Activated CD8-positive, alpha-beta memory T cell treated with anti-CD3 and anti-CD28 coated beads, Interleukin-2, amount 50 U/mL, for 4 hours (primary cell): ENCODE measurements at regions not wholly inside any gene's neighbourhood (a gene's known extent, or its start where the extent isn't known, plus 50 kb on each side); places are given as distances from the start of the nearest gene placed in this dataset.

Experiments
- DNase-seq: peaks from one replicate; pipeline ENCODE4 v3.0.0-alpha.2; 2020

- DNase-seq: no peak
Measured at GRCh38 chr3:30225021-30225420, 381.4 kb upstream of the TGFBR2 start.

DNA sequence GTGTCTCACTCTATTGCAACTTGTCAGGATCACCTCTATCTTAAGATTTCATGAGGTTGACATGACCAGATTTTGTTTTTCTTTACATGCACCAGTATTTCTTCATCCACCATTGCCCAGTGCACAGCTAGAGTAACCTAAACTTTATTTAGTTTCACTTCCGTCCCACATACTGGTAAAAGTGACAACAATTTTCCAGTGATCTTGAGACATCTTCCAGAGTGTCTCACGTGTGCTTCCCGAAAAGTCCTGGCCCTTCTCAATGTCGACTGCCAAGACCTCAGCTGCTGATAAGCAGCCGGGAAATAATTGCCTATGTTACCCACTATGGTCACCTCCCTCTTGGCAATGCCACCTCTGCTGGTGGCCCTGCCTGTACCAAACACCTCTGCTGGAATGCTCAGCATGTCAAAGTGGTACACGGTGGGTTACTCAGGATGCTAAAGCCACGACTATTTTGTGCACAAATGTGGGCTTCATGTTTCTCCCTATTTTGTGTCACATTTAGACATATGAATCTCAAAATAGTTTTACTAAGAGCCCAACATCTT is 379.7 kb upstream of the TGFBR2 start:
- no peak for DNase-seq

- DNase-seq: no peak
Measured at GRCh38 chr3:30227571-30228301, 378.7 kb upstream of the TGFBR2 start.

GRCh38 chr3:30228302-30228631 is 378.1 kb upstream of the TGFBR2 start:
- no peak for DNase-seq

- DNase-seq: no peak
Measured at GRCh38 chr3:30231277-30232141, 374.9 kb upstream of the TGFBR2 start.

GRCh38 chr3:30232142-30232541 is 374.3 kb upstream of the TGFBR2 start:
- no peak for DNase-seq

DNA sequence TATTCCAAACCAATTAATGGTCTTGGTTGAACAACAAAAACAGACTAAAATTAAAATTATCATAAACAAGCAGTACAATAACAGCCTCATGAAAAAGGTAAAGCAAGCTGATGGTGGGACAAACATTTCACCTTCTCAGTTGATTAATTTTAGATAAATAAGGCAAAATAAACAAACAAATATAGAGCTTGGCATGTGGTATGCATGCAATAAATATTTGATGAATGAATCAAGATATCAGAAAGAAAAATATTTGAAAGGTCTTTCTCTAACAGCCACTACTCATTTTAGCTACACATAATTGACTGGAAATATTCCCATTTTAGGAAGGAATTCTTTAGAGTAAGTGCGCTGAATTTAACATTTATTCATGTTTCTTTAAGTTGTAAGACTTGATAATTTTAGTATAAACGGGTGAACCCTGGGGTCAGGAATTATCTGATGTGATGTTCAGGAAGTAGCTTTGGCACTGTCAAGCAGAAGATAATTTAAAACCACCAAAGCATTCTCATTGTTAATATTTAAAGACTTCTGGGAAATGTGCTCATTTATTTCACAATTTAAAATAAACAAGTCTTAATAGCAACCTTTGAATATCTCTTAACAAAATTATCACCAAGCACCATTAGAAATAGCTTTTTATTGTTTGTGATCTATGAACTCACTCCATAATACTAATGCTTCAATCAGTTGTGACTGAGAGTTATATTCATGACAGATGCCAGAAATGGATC is 372.3 kb upstream of the TGFBR2 start:
- no peak for DNase-seq

DNA sequence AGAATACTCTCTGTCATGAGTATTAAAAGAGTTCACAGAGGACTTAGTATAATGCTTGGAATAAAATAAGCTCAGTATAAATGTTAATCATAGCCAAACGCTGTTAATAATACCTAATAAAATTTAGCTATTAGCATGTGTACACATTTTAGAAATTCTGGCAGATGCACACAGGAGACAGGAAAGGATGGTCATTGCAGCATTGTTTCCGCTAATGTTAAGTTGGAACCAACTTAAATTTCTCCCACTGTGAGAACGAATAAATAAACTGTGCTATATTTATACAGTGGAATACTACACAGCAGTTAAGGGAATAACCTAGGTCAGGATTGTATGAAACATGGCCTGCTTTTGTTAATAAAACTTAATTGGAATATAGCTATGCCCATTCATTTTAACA is 370.4 kb upstream of the TGFBR2 start:
- DNase-seq: no peak

- DNase-seq: no peak
Measured at GRCh38 chr3:30241721-30242120, 364.7 kb upstream of the TGFBR2 start.

- DNase-seq: no peak
Measured at GRCh38 chr3:30245858-30246622, 360.4 kb upstream of the TGFBR2 start.

DNA sequence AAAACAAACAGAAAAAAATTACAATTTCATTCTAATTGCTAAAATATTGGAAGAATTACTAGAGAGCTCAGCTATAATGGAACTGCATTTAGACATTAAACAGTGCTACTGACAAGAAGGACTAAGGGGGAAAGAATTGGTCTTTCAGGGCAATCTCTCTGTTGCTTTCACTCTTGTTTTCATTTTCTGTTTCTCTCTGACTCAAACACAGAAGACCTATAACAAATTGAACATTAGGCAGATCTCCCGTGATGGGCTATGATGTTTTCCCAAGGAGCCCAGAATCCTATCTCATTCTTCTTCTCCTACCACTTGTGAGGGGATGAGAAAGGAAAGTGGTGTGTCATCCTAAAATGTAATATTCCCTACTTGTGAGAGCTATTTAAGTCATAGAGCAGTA is 358.0 kb upstream of the TGFBR2 start:
- DNase-seq: no peak

GRCh38 chr3:30252474-30252873 is 353.9 kb upstream of the TGFBR2 start:
- no peak for DNase-seq

DNA sequence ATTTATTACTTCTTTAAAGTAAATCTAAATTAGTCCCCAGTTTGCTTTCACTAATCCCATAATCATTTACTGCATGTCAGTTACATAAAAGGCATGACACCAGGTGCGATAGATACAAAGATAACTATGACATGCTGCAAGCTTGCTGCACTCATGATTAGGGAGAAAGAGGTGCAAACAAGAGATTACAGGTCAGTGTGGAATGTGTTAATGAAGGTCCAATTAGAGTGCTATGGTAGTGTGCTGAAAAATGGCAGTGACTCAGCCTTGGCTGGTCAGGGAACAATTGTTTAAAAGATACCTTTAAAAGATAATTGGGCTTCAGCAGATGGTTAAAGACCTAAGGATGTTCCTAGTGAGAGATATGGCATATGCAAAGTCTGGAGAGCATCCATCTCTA is 352.6 kb upstream of the TGFBR2 start:
- no peak for DNase-seq

GRCh38 chr3:30256474-30256873 is 349.9 kb upstream of the TGFBR2 start:
- DNase-seq: no peak

GRCh38 chr3:30258426-30259392 is 347.7 kb upstream of the TGFBR2 start:
- DNase-seq: no peak

- DNase-seq: no peak
Measured at GRCh38 chr3:30259730-30260129, 346.7 kb upstream of the TGFBR2 start.

DNA sequence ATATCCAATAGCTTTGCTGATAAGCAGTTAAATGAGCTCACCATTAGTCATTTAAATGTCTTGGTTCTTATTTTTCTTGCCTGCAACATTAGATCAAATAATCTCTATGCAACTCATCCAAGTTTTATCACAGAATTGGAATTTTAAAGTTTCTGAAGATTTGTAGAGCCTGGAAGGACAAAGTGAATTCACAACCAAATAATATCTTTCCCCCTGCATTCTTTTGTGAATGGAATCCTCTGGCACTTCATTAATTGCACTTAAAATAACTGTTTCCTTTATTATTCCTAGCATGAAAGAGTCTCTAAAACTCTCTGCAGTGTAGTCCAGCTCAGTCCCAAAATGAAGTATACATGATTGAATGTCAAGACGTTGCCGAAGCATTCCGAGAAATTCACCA is 345.6 kb upstream of the TGFBR2 start:
- no peak for DNase-seq

DNA sequence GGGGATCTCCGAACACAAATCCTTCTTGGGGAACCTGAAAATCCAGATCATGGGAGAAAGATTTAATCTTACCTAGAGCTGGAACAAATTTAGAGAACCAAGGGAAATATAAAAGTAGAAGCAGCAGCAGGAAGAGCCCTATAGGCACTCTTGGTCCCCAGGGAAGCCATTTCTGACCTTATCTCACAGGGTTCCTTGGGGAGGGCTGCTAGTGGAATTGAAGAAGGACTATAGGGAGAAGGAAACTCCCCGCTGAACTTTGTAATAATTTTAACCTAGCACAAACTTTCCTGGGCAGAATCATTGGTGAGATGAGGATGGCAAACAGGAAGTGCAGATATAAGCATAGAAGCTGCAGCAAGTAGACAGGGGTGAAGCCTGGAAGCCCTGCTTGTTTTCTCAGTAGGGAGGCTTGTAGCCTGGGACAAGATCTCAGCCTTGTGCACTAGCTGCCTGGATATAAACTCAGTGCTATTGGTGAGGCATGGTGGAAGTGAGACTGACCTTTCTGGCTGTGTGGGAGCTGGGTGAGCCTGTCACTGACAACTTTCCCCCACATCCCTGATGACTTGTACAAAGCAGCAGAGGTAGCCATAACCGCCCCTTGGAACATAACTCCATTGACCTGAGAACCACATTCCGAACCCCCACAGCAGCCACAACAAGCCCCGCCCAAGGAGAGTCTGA is 343.0 kb upstream of the TGFBR2 start:
- DNase-seq: no peak

- DNase-seq: no peak
Measured at GRCh38 chr3:30263925-30264313, 342.5 kb upstream of the TGFBR2 start.

DNA sequence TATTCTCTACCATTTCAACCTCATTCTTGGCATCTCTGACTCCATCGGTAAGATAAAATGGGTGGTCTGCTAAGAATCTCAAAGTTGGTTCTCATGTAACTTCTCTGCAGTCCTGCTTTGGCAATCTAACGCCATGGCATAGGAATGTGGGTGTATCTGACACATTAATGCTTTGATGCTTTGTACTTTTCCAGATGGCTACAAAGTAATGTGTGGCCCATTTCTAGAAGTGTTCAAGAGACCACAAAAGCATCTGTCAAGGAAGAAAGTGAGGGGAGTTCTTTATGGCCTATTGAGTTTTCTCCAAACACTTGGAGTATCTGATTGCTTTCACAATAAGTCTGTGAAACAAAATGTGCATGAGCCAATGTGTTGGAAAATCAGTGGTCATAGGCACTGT is 339.9 kb upstream of the TGFBR2 start:
- no peak for DNase-seq

GRCh38 chr3:30268288-30268687 is 338.1 kb upstream of the TGFBR2 start:
- DNase-seq: no peak
